NCI-H1417 (cell line): ENCODE measurements at regions not wholly inside any gene's neighbourhood (a gene's known extent, or its start where the extent isn't known, plus 50 kb on each side); places are given as distances from the start of the nearest gene placed in this dataset.

Source experiments
- DNase-seq, 3 experiments: peaks; one replicate each; lab custom pipeline; 2025; lab: John Stamatoyannopoulos, UW

DNA sequence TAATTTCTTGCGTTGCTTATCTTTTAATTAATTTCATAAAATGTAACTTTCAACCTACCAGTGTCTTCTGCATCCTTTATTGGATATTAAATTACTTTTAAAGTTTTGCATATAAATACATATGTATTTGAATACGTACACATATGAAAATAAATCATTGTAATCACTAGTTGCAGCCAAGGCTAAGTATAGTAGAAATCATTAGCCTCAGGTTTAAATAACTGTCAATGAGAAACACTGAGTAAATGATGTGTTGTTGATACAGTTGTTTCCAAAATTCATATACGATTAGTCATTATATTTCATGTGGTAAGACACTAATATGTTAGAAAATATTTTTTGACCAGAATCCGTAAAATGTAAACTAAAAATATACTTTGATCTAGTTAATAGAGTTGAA lies 1267.1 kb upstream of the PCDH20 start:
- no peak for DNase-seq

DNA sequence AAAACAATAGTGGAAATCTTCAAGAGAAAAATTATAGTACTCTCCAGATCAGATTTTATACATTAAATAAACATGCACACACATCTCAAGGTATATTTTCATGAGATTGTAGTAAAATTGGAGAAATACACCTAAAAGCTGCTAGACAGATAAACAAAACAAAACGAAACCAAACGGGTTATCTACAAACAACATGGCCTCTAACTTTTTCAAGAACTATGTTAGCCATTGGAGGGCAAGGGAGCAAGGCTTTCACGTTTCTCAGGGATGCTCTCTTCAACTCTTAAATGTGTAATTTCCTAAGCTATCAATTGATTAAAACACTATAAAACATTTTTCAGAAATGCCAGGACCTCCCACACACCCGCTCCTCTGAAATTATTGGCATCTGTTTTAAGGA lies 1262.4 kb upstream of the PCDH20 start:
- DNase-seq, result no peak

DNA sequence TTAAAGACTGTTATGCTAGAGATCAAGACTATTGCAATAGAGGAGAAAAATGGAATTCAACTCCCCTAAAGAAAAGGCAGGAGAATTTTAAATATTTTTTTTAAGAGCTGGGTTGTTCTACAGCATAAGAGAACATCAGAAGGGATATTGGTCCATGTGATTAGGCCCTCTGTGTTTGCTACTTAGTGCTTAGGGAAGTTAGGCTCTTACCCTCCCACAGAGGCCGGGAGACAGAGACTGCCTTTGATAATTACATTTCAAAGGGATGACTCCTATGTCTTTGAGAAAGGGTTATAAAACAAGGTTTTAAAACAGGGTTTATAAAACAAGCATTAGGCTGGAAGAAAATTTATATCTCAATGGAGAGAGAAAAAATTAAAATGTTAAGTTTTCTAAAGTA lies 1248.1 kb upstream of the PCDH20 start:
- DNase-seq, result no peak

DNA sequence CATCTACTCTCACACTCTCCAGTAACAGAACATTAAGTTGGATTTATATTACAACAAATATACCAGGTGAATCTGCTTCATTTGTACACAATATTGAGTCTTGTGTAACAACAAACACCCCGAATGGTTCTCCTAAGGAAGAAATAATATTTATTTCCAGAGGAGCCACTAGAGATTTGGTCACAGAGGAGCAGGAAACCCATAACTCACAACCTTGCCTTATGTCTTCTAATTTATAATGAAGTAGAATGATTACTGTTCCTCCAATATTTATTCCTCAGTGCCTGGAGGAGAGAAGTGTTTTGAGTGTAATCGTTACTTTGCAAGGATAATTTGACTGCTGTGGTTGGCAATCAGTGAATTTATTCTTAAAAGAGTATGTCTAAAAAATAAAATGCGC lies 1243.7 kb upstream of the PCDH20 start:
- no peak for DNase-seq

- no peak for DNase-seq
Measured at GRCh38 chr13:62653371-62653770, 1237.7 kb upstream of the PCDH20 start.

- DNase-seq, result no peak
Measured at GRCh38 chr13:62643799-62644524, 1228.3 kb upstream of the PCDH20 start.

- no peak for DNase-seq
Measured at GRCh38 chr13:62643007-62643483, 1227.4 kb upstream of the PCDH20 start.

DNA sequence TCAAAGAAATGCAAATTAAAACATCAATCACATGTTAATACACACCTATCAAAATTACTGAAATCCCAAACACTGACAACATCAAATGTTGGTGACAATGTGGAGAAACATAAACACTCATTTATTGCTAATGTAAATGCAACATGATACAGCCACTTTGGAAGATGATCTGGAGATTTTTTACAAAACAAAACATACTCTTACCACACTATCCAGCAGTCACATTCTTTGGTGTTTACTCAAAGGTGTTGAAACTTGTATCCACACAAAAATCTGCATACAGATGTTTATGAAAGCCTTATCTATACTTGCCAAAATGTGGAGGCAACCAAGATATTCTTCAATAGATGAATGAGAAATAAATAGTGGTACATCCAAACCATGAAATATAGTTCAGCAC lies 1219.5 kb upstream of the PCDH20 start:
- no peak for DNase-seq

- DNase-seq, result no peak
Measured at GRCh38 chr13:62633448-62633847, 1217.8 kb upstream of the PCDH20 start.

GRCh38 chr13:62631619-62632018 lies 1216.0 kb upstream of the PCDH20 start:
- no peak for DNase-seq

GRCh38 chr13:62631124-62631523 lies 1215.5 kb upstream of the PCDH20 start:
- no peak for DNase-seq

DNA sequence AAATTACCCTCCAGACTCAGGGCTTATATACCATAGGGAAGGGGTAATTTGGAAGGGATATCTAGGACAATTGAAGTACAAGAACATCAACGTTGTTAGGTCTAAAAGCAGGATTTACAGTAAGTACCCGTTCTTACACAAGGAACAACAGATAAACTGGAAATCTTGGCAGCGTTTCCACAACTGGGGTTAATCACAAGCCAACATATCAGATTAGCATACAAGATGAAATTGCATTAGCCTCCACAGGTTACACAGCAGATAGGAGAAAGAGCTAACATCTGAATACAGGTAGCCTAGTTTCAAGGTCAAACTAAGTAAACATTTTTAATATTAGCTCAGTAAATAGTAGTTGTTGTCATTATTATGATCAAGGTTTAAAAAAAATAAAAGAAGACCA lies 1214.0 kb upstream of the PCDH20 start:
- DNase-seq, result no peak

- DNase-seq, result no peak
Measured at GRCh38 chr13:62627226-62627625, 1211.6 kb upstream of the PCDH20 start.

DNA sequence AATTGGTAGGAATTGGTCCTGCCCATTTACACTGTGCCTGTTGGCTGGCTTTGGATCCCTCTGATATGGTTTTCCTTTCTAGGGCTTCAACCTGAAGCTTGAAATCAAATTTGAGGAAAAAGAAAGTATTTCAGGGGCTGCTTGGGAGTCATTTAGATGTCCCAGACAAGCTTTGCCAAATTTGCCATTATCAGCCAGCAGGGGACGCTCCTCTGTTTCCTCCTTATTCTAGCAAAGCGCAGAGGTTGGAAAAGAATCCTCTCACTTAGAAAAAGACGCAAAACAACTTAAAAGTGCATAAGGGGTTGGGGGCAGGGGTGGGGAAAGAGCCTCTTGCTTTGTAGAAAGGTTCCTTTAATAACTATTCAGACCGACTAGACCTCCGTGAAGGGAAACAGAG lies 1211.1 kb upstream of the PCDH20 start:
- DNase-seq, result no peak

DNA sequence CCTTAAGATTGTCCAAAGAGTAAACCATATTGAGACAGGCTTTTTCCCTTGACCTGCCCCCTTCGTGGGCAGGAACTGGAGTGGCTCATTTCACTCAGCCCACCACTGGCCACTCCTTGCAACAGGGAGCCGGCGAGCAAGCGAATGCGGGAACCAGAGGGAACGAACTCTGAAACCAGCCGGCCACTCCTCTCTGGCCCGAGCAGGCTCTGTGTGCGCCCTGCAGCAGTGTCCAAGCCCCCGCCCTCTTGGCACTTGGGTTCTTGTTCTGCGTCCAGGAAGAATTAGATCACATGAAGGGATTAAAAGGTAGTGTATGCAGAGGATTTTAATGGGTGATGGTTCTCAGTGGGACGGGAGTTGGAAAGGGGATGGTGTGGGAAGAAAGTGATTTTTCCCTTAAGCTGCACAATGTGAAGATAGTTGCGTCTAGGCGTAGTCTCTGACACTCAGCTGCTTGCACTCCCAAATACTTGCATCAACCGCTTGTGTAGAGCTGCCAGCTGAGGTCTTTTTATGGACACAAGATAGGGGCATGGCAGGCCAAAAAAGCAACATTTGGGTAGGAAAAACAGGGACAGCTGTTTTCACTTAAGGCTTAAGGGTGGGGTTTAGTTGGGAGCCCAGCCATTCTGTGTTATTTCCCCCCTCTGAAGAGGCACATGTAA lies 1209.7 kb upstream of the PCDH20 start:
- DNase-seq, result no peak

- DNase-seq, result no peak
Measured at GRCh38 chr13:62613819-62614218, 1198.2 kb upstream of the PCDH20 start.

GRCh38 chr13:62611343-62611742 lies 1195.7 kb upstream of the PCDH20 start:
- no peak for DNase-seq

- peak in 1 of 3 experiments; percentile 17 for DNase-seq
Measured at GRCh38 chr13:62598708-62599107, 1183.1 kb upstream of the PCDH20 start.

GRCh38 chr13:62595976-62596375 lies 1180.3 kb upstream of the PCDH20 start:
- no peak for DNase-seq

- no peak for DNase-seq
Measured at GRCh38 chr13:62593804-62594203, 1178.2 kb upstream of the PCDH20 start.

DNA sequence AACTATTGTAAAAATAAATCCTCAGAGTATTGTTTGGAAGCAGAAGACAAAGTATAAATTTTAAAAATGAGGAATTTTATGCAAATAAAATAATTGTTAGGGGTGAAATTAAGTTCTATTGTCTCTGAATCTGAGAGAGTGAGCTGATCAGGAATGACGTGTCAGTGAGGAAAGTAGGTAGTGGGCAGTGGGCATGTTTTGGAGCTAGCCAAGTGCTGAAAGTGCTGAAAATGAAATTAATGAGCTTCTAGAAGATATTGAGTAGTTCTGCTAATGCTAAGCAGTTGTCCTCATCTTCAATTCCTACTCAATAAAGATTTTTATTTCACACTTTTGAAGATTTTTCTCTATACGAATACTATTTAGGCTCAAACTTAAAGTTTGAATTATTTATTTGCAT lies 1167.8 kb upstream of the PCDH20 start:
- DNase-seq, result no peak

DNA sequence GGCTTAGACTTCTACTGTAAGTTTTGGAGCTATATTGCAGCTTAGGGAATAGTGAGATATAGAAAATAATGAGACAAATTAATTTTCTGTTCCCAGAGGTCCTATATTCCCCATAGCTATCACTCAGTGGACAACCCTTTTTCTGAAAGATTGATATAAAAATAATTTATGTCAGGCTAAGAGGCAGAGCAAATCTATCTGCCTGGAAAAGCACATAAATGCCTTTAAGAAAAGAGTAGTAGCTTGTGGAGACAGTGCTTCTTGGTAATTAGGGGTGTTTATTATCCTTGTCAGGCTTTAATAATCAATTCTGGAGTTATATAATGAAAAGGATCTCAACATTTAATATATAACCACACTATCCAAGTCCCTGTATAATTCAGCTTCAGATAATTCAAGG lies 1162.8 kb upstream of the PCDH20 start:
- DNase-seq, result peak in 1 of 3 experiments; percentile 18

DNA sequence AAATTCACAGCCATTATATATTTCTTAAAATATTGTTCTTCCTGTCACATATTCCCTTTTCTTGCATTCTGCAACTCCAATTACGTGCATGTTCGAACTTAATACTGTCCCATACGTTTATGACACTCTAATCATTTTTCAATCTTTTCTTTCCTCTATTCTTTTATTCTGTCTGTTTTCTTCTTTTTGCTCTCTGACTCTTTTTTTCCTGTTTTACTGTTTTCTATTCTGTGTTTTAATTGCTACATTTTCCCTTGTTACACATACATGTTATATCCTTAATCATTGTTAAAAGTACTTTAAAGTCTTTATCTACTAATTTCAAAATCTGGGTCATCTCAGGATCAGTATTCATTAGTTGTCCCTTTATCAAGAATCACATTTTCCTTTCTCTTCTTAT lies 1149.1 kb upstream of the PCDH20 start:
- DNase-seq, result no peak

DNA sequence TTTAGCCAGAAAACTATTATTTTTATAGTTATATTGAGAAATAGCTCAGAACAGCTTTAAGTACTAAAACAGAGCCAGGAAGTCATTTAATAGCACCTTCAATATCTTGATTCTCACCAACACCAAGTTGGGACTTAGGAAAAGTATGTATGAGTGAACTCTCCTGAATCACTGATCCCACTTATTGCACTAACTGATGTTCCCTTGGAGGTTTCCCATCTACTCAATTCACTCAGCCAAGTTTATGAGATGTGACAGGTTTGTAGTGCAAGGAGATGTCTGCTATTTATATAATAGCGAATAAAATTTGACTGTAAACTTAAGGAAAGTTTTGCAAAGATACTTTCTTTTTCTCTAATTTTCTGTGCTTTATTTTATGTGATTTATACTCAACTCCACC lies 1147.6 kb upstream of the PCDH20 start:
- DNase-seq, result no peak
